Activated CD8-positive, alpha-beta memory T cell treated with anti-CD3 and anti-CD28 coated beads, Interleukin-2, amount 50 U/mL, for 24 hours (primary cell): ENCODE measurements at regions not wholly inside any gene's neighbourhood (a gene's known extent, or its start where the extent isn't known, plus 50 kb on each side); places are given as distances from the start of the nearest gene placed in this dataset.

ENCODE experiments used
- DNase-seq: peaks from one replicate; pipeline ENCODE4 v3.0.0-alpha.2; 2020; ENCODE audit errors: extremely low read depth

DNA sequence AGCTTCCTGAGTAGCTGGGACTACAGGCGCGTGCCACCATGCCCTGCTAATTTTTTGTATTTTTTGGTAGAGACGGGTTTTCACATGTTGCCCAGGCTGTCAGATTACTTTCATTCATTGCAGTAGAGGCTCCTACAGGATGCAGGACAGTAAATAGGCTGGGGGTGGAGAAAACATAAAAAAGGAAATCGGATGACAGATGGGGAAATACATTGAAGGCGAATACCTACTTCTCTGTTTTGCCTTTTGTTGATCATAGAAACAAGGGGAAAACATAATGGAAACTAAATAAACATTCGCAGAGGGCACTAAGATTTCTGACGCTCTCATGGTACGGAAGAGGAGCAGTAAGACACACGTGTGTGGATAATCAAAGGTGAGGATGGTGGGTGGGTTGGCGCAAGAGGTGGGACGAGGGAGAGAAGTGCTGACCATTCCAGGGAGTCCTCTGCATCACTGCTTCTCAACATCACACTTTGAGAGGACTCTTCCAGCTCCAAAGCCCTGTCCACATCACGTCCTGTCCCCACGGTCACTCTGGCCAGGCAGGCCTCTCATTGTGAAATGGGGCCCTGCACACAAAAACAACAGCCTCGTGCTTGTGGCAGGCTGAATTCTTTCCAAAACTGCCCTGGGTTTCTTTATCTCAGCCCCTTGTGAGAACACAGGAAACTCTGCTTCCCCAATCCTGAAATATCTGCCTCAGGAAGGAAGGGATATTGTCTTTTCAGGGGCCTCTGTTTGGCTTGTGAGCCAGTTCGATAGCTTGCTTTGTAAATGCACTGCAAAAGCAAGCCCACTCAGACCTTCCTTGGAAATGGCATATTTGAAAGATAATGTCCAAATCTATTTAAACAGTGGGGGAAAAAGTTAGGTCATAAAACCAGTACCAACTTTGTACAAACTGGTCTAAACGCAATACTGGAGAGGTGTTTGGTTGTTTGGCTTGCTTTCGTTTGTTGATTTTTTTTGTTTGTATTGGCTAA is 188.5 kb downstream of the FOXO1 start:
- no peak for DNase-seq

DNA sequence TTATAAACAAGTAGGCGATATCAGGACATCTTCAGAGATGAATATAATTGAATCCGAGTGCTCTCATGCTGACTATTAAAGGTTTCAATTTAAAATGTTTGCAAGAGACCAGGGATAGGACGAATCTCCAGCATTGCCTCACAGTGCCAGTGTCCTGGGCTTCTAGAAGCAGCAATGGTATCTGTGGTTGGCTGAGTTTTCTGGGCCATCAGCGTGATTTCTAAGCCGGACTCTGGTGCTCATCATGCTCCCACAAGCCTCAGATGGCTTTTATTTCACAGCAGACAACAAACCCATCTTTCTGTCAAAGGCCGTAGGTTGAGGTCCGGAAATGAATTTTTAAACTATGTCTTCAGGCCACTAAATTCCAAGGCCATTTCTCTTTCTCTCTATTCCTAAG is 187.7 kb downstream of the FOXO1 start:
- no peak for DNase-seq

DNA sequence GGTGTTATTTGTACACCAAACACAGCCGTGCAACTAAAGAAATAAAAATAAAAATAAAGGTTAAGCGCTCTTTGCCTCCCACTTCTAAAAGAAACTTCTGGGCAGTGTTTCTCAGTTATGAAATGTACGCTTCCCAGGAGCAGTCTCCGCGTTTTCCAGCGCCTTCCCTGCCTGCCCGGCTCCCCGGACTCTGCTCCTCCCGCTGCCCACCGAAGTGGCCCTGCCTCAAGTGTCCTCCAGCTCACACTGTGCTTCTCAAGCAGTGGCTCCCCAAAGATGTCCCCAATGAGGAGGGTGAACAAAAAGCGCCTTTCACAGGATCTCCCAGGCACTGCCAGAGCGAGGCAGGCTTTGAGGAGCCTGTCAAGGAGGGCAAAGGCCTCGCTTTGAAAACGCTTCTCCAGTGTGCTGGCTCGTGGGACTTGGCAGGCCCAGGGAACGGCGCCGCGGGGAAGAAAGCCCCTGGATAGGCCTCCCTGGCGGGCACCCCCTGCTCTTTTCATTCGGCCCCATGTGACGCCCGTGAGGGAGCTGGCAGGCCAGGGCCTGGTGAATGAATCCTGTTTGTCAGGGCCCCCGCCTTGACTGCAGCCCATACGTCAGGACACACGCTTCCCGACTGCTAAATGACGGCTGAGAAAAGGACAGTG is 187.1 kb downstream of the FOXO1 start:
- no peak for DNase-seq

DNA sequence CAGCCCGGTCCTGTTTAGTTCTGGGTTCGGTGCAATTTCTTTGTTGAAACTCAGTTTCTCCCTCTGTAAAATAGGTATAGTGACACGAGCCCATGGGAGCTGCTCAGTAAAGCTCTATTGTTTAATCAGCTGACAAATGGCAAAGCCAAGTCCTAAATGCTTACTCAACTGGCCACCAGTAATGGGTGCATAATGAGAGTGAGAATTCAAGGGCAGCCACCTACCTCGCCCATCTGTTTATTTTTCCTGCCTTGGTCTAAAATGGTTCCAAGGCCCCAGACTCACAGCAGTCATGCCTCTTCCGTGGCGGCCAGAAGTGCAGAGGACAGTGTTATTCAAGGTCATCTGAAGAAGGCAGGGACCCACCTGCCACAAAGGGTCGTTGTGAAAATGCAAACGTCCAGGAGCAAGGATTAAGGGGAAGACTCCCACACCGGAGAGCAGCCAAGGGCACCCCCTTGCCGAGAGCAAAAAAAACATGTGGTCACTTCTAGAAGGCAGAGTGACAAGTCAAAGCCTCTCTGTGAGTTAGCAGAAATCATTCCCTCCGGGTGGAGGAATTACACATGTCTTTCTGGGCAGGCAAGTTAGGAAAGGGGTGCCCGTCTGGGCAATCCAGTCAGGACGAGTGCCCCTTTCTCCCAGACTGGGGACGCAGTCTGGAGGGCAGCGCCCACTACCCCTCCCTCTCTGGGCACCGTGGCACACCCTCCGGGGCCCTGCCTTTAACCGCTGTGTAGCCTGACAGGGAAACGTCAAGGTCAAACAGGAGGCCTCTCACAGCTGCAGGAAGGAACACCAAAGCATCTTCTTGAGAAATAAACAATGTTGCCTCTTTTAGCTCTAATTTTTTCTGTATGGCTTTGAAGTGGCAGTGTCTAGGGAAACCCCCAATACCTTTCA is 186.2 kb downstream of the FOXO1 start:
- no peak for DNase-seq

DNA sequence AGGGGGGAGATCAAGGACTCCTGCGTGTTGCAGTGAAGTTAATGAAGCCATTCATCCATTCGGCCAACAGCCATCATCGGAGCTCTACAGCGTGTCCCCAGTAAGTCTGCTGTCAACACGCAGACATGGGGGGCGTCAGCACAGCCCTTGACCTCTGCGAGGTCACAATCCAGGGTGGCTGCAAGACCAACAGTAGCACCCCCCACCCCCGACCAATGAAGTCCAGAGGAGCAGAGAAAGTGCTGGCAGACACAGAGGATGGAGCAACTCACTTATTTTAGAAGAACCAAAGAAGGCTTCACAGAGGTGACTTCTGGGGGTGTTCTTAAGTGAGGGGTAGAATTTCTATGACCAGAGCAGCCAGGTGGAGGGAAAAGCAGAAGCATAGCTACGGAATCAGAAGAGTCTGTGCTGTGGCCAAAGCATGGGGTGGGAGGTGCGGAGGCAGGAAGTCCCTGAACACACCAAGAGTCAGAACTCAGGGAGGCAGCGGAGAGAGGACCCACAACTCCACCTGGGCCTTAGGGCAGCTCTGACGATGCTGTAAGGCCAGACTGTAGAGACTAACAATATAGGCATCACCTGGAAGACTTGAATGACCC is 185.4 kb downstream of the FOXO1 start:
- no peak for DNase-seq

DNA sequence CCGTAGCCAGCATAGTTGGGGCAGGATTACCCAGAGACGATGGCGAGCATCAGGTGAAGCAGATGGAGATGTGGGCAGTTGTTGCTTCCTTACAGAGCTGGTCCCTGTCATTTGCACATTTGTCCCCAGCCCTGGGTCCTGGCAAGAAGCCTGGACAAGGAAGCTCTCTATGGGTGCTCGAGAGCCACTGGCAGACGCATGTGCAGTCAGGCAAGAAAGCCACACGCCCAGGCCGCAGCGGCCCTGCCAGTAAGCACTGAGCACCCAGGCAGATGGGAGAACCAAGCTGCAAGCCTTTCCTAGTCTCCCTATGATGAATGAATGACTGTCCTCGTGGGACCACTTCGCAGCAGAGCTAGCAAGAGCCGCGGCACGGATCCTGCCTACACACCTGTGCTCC is 182.8 kb downstream of the FOXO1 start:
- no peak for DNase-seq

DNA sequence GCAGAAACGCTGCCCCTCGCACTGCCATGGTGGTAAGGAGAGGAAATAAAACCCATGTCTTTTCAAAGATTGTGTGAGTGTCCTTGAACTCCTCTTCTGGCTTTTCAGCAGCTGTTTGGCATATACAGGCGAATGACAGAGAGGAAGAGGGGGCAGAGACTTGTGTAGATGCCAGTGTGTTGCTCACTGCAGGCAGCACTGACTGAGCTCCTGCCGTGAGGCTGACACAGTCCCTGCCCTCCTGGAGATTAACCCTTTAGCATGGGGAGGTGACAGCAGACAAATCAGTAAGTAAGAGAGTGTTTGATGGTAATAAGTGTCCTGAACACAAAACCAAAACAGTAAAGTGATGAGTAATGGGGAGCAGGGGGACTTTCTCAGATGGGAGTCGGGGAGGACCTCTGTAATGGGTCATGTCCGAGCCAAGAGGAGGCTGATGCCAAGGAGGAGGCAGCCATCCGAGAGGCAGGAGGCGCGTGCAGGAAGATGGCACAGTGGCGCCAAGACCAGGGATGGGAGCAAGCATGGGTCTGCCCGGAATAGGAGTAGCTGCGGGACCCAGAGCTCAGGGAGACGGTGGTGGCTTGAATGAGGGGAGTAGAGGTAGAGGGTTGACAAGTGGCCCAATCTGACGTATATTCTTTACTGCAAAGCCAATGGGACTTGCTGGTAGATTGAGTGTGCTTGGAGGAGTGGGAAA is 182.2 kb downstream of the FOXO1 start:
- DNase-seq = no peak

DNA sequence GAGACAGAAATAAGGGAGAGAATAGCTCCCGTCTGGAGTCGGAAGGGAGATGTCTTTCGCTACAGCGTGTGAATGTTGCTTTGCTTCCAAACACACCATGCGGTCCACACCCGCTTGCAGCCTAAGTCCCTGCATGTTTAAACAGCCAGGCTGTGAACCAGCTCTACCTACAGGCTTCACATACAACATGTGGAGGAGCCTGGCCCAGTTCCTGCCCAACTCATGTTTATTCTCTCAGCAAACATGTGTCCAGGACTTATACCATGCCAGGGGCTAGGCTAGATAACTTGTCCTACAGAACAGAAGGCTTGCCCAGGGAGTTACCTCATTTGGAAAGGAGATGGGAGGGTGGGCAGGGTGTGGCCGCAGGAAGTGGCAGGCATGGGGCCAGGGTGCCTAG is 181.5 kb downstream of the FOXO1 start:
- no peak for DNase-seq

DNA sequence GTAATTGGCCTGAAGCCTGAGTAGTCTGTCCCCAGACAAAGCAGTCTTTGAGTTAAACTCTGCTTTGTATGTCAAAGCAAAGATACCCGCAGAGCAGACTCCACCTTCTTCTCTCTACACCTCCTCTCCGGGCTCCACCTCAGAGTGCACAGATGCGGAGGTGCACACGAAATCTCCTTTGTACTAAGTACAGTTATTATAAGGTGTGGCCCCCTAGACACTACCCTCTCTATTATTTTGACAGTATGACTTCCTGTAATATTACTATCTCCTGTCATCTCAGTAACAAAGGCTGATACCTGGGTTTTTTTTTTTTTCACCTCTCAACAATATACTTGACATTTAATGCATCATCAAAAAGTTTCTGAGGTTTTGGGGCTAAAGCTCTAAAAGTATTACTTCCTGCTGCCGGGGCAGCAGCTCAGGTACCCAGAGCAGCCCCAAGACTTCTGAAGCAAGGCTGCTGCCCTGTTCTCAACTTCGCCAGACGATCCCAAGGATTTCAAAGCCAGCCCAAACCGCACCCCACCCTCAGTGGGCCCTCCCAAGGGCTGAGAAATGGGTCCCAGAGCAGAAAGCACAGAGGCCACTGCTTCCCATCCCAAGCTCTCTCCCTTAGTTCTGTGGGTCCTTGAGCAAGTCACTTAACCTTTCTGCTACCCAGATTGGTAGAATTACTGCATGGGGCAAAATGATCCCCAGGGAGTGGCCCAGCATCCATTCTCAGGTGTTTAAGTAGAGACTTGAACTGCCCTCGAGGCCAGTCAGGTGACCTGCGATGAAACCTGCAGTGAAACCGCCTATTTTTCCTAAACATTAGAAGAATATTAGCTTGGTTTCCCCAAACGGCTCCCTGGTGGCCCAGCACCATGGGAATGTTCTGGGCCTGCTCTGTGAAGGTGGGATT is 180.6 kb downstream of the FOXO1 start:
- DNase-seq = no peak

DNA sequence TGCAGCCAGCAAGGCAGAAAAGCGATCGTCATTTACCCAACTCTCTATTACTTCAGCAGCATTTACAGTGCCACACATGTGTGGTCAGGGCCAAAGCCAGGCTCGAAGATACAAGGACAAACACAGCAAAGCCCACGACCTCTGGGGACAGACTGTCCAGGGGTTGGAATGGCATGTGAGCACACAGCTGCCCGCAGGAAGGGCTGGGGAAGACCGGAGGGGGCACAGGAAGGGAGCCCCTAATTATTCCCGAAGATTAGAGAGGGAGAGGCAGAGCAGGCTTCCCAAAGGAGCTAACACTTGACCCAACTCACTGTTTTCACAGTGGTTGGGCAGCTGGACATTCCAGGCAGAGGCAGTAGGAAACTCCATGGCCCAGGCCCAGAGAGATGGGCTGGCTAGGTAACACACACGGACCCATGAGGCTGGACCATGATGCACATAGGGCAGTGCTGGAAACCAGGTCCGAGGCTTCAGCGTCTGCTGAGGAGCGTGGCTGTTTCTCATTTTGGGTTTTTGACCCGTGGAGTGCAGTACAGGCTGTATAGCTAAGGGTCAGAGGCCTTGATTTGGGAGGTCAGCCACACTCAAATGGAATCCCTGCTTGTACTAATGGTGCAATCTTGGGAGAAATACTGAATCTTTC is 179.8 kb downstream of the FOXO1 start:
- DNase-seq = no peak

DNA sequence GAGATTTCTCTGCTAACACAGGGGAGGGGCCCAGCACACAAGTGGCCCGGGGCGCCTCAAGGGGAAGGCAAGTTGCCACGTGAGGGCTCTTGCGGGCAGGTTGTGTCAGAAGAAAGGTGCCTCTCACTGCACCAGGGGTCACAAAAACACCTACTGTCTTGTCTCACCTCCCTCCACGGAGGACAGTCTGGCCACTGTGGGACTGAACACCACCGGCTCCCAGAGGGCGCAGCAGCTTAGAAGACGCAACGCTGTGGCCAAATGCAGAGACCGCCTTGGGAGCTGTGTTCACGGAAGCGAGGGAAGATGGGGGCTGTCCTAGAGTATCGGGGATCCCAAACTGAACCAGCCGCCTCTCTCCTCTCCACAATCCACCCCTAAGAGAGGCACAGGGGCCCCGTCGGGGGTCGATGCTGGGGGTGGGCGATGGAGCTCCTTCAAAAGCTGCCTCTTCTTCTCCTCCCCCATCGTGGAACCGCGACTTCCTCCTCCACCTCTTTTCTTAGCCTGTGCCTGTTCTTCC is 177.5 kb downstream of the FOXO1 start:
- no peak for DNase-seq

DNA sequence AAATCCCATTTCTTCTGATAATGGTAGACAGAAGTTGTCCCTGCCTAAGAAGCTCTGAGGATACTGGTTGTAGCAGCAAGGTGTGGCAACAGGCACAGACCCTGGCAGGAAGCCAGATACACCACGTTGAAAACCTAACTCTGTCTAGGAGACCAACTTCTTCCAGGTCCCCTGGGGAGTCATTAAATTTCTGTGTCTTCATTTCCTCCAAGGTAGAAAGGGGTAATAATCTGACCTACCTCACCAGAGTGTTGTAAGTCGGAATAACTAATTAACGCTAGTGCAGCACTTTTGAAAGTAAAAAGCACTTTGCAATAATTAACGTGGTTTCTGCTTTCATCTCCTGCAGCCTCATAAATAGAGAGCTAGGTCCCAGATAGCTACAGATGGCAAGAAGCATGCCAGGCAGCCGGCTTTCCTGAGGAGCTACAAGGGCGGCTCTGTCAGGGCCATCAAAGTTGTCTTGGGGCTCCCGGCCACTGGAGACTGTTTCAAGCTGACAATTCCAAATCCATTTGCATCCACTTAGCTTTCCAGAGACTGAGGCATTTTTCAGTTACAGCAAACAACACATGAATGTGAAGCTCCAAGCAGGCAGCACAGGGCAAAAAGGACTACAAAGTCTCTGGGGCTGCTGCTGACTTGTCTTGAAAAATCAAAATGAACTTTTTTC is 176.2 kb downstream of the FOXO1 start:
- no peak for DNase-seq

DNA sequence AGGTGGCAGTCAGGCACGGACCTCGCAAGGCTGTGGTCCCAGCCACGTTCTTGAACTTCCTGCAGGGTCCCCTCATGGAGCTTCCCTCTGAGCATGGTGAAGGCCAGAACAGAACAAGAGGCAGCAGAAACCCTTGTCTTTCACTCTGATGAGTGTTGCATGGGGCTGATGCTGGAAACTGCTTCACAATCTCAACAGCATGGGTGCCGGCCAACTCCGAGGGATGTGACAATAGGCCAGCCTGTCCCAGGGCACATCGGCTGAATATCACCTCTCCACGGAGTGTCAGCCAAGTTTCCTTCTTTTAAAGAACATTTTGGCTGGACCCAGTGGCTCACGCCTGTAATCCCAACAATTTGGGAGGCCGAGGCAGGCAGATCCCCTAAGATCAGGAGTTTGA is 173.9 kb downstream of the FOXO1 start:
- DNase-seq = no peak

DNA sequence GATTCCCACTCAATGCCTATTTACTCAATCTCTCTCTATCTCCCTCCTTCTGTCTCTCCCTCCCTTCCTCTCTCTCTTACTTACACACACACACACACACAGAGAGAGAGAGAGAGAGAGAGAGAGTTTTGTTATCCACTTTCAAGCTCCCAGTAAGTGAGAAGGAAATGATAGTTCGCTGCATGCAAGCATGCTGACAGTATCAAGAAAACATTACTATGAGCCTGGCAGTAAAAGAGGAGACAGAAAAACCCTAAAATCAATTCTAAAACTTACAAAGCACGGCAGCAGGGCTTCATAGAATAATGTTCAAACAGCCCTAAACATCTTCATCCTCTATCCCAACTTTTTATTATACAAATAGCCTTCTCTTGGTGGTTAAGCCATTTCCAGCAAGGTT is 171.9 kb downstream of the FOXO1 start:
- DNase-seq = no peak

DNA sequence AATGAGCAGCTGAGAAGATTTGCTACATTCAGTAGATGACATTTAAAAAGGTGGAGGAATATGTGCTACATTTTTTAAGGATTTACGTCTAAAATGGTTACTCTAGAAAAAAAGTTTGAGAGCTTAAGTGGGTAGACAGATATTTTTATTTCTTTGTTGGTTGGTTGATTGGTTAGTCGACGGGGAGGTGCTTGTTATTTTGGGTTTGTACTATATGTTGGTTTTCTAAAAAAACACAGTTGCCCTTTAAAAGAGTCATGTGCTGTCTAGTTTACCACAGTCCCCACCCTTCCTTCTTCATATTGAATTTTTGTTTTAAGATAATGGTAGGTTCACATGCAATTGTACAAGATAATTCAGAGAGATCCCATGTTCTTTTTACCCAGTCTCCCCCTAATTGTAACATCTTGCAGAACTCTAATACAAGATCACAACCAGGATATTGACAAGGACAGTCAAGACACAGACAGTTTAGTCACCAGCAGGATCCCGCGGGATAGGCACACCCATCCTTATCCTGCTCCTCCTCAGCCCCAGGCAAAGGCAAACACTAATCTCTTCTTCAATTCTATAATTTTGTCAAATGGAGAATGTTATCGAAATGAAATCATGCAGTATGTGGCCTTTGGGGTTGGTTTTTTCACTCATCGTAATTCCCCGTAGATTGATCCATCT is 171.4 kb downstream of the FOXO1 start:
- DNase-seq = no peak

DNA sequence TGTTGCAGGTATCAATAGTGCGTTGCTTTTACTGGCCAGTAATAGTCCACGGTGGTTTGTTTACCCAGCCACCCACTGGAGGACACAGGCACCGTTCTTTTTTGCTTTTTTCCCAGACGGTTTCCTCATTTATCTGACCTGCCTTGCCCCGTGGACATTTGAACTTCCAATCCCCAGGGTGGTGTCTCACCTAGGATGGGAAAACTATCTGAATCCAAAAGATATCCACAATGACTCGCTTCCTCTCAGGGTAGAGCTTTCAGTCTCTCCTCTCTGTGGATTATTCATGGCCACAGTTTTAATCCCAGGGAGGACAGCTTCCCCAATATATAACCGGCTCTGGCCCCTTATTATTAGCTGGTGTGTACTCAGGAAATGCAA is 170.8 kb downstream of the FOXO1 start:
- DNase-seq = no peak

DNA sequence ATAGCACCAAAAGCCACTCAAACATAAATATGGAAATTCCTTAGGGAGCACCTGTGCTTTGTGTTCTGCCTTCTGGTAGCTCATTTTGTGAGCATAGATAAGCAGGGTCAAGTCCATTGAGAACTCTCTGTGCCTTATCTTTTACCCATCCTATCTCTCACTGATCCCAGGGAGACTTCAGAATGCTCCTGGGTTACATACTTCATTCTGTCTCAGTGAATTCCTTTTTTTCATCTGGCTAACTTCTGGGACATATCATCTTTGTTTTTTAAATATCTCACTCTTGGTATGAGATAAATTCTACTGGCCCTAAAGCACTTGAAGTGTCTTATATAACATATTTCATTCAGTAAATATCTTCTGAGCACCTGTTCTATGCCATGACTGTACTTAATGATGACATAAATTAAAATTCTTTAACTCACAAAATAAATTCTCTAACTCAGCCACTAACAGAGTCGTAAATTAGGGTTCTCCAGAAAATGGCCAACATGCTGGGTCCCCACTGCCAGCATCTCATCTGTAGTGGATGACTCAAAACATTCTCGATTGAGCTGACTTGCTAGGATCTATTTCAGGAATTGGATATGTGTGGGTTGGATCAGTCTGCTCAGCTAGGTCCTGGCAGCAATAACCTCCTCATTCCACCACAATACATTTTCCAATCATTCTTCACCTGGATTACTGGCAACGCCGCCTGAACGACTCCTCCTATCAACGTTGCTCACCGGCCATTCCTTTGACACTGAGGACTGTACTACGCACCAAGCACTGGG is 170.2 kb downstream of the FOXO1 start:
- no peak for DNase-seq
